ENCODE measurements at regions not wholly inside any gene's neighbourhood (a gene's known extent, or its start where the extent isn't known, plus 50 kb on each side); places are given as distances from the start of the nearest gene placed in this dataset.

DNA sequence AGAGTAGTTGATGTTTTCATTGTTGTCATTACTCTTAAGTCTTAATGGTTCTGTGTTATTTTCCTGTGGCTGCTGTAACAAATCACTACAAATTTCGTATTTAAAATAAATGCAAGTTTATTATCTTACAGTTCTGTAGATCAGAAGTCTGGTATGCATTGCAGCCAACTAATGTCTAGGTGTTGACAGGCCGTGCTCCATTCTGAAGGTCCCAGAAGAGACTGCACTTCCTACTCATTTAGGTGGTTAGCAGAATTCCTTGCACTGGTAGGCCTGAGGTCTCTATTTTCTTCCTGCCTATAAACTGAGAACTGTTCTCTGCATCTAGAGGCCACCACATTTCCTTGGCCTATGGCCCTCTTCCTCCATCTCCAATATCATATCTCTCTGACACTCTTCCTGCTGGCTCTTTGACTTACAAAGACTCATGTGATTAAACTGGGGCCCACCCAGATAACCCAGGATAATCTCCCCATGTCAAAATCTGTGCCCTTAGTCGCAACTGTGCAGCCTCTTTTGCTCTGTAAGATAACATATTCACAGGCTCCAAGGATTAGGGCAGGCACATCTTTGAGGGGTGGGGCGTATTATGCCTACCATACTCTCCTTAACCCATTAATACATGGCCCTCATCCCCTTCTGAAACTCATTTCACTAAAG is 468.4 kb downstream of the FOXO1 start:
- no peak for DNase-seq

DNA sequence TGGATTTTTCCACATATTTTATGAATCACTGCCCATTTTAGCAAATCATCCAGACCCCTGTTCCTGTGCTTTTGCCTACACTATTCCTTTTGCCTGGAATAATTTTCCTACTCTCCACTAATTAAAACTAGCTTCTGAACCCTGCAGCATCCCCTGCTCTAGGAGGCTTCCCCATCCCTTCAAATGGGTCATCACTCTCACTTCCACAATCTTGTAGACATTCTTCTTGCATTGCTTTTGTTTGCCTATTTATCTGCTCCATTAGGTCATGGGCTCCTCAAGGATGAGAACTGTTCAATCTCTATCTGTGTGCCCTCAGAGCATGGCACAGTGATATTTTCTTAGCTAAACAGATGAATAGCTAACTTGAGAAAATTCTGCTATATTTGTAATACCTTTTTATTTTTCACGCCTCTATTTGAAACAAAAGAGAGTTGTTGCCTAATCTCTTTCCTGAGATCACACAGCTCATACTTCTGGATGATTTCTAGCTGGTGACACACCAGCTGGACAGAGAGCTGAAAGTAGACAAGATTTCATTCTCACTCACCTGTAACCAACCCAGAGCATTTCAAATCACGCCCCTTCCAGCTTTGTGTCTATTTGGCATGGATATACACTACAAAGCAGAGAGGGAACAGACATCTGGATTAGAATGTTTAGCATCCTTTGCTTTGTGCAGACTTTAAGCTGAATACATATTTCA is 466.0 kb downstream of the FOXO1 start:
- DNase-seq: no peak

DNA sequence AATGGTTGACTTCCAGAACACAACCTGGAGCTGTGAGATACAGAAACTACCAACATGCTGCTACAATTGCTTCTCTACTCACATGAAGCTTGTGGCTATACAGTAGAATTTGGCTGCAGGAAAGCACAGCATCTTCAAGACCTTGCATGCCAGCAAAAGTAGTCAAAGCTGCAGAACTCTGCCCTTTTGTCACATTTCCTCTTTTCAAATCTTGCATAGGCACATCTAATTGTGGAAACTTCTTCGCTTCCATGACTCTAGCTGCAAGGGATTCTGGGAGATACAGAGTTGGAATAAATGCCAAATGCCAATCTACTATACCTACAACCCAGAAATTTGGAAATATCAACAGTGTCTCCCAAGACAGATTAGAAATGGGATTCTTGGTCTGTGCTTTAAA is 462.2 kb downstream of the FOXO1 start:
- DNase-seq: no peak

DNA sequence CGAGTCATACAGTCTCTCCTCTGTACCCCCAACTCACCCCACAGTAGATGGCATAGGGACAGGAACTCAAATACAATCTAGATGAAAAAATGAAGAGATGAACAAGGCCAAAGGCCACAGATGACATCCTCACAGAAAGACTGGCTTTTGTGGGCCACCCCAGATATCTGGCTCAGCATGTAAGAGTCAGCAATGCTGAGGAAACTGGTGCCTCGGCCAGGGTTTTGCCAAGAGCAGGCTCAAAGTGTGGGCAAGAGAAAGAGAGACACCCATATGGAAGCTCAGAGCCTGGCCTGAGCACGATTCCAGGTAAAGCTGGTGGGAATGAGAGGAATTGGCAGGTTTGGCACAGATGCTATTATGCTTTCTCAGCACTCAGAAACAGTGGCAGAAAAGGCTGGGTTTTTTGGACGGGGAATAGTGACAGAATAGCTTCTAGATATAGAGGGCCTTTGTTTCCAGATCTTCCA is 460.6 kb downstream of the FOXO1 start:
- DNase-seq: no peak

- peak; percentile 66 for DNase-seq
Measured at GRCh38 chr13:40206241-40207000, 460.0 kb downstream of the FOXO1 start.

DNA sequence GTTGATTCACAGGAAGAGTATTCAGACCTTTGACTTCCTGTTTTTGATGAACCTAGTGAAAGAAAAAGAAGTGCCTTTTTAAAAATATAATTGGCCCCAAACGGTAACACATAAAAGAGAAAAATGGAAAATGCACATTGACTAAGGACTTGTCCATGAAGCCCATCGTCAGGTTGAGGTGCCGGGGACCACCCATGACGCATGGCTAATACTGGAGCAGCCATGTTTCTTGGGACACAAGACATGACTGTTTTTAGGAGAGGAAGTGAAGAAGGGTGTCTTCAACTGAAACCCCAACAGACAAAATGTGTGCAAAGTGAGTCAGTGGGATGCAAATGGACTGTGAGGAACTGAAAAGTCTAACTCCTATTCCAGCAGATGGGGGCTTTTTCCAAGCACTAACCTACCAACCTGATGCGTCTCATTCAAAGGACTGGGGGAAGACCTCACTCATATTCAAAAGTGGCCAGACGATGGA is 459.4 kb downstream of the FOXO1 start:
- no peak for DNase-seq

- DNase-seq: no peak
Measured at GRCh38 chr13:40208517-40208916, 457.9 kb downstream of the FOXO1 start.

GRCh38 chr13:40210865-40211585 is 455.4 kb downstream of the FOXO1 start:
- DNase-seq: no peak

DNA sequence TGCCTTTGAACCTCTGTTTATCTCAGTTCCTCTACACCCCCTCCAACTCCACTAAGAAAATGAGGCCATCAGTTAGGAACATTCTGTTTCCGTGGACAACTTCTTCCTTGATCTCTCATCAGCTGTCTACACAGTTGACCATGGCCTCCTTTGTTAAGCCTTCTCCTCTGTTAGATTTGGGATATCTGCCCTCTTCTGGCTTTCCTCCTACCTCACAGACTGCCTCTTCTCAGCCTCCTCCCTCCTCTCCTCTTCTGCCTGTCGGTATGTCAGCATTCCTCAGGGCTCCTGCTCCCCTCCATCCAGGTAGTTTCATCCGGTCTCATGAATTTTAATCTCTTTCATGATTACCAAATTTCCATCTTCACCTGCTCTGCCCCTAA is 454.9 kb downstream of the FOXO1 start:
- no peak for DNase-seq

DNA sequence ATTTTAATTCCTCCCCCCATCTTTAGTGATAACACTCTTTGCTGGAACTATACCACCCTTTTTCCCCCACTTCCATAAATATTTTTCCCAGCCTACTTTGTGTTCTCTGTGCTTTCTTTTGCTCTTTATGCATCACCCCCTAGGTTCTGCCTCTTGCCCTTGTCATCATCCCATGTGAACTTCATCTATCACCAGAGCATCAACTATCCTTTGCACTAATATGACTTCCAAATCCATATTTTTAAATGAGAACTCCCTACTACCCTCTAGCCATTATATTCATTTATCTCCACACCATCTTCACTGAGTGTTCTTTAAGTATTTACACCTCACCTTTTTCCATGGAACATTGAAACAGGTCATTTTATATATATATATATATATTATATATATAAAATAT is 452.7 kb downstream of the FOXO1 start:
- no peak for DNase-seq

- no peak for DNase-seq
Measured at GRCh38 chr13:40215311-40215710, 451.1 kb downstream of the FOXO1 start.

DNA sequence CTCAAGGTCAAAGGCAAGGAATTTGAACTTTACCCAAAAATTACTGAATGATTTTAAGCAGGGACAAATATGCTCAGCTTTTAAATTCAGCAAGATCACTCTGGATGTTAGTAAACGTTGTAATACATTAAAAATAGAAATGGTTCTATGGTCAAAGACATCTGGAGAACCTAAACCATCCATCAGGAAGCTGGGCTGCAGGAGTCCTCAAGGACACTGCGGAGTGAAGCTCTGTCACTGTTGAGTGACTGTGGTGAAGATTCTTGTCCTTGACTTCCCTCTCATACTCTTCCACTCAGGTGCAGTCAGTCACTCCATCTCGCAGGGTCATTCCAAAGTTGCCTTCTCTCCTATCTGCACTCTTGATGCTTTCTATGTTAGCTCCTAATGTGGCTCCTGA is 450.7 kb downstream of the FOXO1 start:
- no peak for DNase-seq

GRCh38 chr13:40217675-40218074 is 448.8 kb downstream of the FOXO1 start:
- no peak for DNase-seq

- DNase-seq: no peak
Measured at GRCh38 chr13:40220299-40220935, 446.0 kb downstream of the FOXO1 start.

DNA sequence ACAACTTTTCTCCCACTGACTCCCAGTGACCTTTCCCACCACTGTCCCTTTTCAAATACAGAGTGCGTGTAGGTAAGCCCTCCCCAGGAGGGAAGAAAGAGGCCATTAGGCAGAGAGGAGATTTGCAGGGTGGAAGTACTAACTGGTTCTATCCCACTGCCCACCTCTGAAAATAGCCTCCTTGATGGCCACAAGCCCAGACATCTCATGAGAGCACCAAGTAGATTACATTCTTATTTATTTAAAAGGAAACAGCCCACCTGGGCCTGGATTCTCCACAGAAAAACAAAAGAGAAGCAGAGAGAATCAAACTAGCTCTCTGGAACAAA is 445.3 kb downstream of the FOXO1 start:
- no peak for DNase-seq

GRCh38 chr13:40221460-40222201 is 444.8 kb downstream of the FOXO1 start:
- no peak for DNase-seq

- no peak for DNase-seq
Measured at GRCh38 chr13:40223585-40223984, 442.9 kb downstream of the FOXO1 start.

- peak; percentile 45 for DNase-seq
Measured at GRCh38 chr13:40228496-40228895, 437.9 kb downstream of the FOXO1 start.

GRCh38 chr13:40228990-40229389 is 437.5 kb downstream of the FOXO1 start:
- no peak for DNase-seq

- no peak for DNase-seq
Measured at GRCh38 chr13:40230833-40231266, 435.6 kb downstream of the FOXO1 start.

DNA sequence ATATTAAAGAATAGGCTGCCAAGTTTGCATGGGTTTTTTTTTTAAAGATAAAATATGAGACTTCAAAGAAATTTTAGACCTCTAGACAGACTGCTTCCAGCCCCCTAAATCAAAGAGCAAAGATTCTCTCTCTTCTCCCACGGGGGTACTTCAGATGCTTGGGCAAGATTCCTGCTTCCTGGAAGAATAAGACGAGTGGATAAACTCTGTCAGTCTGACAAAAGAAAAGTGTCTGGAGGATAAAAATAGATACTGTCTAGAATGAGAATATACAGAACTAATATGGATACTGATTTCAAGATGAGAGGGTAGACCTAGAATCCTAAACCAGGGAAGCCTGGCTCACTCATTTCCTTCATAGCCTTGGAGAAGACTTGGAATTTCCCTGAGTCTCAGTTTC is 435.1 kb downstream of the FOXO1 start:
- DNase-seq: no peak

DNA sequence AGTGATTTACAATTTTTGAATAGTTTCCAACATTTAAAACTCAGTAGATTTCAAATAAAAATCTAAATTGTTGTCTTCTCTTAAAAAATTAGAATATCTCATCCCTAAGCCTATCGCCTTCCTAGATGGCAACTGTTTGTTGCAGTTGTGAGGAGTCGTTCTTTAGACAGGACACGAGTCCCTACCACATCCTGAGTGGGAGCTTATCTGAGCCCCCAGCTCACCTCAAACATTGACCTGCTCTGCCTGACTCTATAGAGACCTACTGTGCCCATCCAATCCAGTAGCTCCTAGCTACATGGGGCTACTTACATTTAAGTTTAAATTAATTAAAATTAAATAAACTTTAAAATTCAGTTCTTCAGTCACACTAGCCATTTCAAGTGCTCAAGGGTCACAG is 434.7 kb downstream of the FOXO1 start:
- DNase-seq: no peak

All from NCI-H446 treated with DMSO at 0.1 percent for 48 hours (cell line).